Fibroblast of villous mesenchyme (primary cell): ENCODE measurements at regions not wholly inside any gene's neighbourhood (a gene's known extent, or its start where the extent isn't known, plus 50 kb on each side); places are given as distances from the start of the nearest gene placed in this dataset.
"Not testable (repeated sequence)": the region's sequence is repeated elsewhere in the genome, so short reads cannot be mapped to it uniquely, and the experiment has no call there.

Experiments used
- DNase-seq: peaks from one replicate; pipeline ENCODE4 v3.0.0-alpha.2; 2010; ENCODE audit warnings: low read depth
- H3K4me3 ChIP-seq: 2 replicates; pipeline ENCODE4 v1.5.1; 2011; ENCODE audit warnings: low read depth, mild to moderate bottlenecking, low read length
- CTCF ChIP-seq: IDR thresholded peaks from 2 replicates; pipeline ENCODE4 v1.5.1; 2012; ENCODE audit warnings: low read depth, mild to moderate bottlenecking, low read length; ENCODE audit not compliant: insufficient read depth

DNA sequence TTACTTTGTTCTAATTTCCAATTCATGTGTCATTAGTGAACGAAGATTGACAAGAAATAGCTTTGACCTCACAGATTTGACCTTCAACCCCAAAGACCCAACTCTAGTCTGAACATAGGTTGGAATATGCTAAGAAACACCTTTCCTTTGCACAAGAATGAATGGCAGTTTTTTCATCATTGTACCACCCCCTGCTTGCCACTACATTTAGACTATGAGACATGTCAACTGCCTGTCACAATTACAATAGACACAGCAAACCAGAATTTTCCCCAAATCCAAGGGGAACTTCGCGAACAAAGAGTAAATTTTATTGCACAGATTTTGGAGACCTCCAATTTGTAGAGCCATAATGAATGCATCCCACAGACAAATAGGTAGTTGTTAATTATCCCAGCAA lies 535.4 kb downstream of the PRKD1 start:
- TF ChIP-seq CTCF, result no peak
- no peak overlapping the region for H3K4me3 ChIP-seq
- no peak for DNase-seq

DNA sequence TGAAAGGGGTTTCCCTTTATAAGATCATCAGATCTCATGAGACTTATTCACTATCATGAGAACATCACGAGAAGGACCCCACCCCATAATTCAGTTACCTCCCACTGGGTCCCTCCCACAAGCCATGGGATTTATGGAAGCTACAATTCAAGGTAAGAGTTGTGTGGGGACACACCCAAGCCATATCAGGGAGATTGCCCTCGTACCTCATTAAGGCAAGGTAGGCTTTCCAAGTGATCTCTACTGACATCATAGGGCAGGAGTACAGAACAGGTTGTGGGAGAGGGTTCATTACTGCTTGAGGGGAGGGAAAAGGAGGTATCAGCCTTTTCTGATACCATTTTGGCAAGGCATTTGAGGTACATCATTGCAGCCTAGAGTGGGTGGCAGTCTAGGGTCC lies 524.6 kb downstream of the PRKD1 start:
- no peak for TF ChIP-seq CTCF
- H3K4me3 ChIP-seq, result no peak overlapping the region
- no peak for DNase-seq

GRCh38 chr14:29410581-29410980 lies 517.1 kb downstream of the PRKD1 start:
- no peak for TF ChIP-seq CTCF
- DNase-seq, result no peak
- H3K4me3 ChIP-seq, result no peak overlapping the region

GRCh38 chr14:29414931-29415330 lies 512.7 kb downstream of the PRKD1 start:
- DNase-seq, H3K4me3 ChIP-seq: not testable (repeated sequence)

GRCh38 chr14:29419736-29420135 lies 507.9 kb downstream of the PRKD1 start:
- no peak overlapping the region for H3K4me3 ChIP-seq
- TF ChIP-seq CTCF, result no peak
- no peak for DNase-seq

- no peak for TF ChIP-seq CTCF
- no peak overlapping the region for H3K4me3 ChIP-seq
- DNase-seq, result no peak
These were observed 506.4 kb downstream of the PRKD1 start for GRCh38 chr14:29421156-29421728.

- no peak overlapping the region for H3K4me3 ChIP-seq
- DNase-seq, result no peak
- no peak for TF ChIP-seq CTCF
These were observed 501.8 kb downstream of the PRKD1 start for GRCh38 chr14:29425705-29426482.
